ENCODE measurements at regions not wholly inside any gene's neighbourhood (a gene's known extent, or its start where the extent isn't known, plus 50 kb on each side); places are given as distances from the start of the nearest gene placed in this dataset.

DNA sequence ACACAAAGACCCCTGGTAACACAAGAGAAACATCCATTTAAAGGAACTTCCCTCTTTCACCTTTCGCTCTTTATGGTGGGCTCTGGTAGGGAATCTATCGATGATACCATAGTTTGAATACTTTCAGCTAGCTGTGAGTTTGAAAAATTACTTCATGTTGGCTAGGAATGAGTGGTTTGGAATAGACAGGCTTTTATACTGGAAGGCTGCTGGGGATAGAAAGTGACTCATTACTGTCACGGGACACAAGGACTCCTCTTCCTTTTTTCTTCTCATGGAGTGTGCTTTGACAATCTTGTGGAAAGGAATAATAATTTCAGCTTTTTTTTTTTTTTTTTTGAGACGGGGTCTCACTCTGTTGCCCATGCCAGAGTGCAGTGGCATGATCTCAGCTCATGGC lies 76.9 kb downstream of the CYB561 start:
- H3K4me3 ChIP-seq (ENCODE audit: severe bottlenecking) = no peak overlapping the region
- ATAC-seq (ENCODE audit: low read depth) (no peak), DNase-seq (ENCODE audit: low spot score) (no peak)
- peaks cover 72% of the 10 kb centered on the region for H3K36me3 ChIP-seq (ENCODE audit: low read depth)
- H3K27me3 ChIP-seq (ENCODE audit: insufficient read depth, poor library complexity, severe bottlenecking) = no peaks in the 10 kb centered on the region
- H3K9me3 ChIP-seq (ENCODE audit: severe bottlenecking) = no peaks in the 10 kb centered on the region
- TF ChIP-seq, protein P1, sequence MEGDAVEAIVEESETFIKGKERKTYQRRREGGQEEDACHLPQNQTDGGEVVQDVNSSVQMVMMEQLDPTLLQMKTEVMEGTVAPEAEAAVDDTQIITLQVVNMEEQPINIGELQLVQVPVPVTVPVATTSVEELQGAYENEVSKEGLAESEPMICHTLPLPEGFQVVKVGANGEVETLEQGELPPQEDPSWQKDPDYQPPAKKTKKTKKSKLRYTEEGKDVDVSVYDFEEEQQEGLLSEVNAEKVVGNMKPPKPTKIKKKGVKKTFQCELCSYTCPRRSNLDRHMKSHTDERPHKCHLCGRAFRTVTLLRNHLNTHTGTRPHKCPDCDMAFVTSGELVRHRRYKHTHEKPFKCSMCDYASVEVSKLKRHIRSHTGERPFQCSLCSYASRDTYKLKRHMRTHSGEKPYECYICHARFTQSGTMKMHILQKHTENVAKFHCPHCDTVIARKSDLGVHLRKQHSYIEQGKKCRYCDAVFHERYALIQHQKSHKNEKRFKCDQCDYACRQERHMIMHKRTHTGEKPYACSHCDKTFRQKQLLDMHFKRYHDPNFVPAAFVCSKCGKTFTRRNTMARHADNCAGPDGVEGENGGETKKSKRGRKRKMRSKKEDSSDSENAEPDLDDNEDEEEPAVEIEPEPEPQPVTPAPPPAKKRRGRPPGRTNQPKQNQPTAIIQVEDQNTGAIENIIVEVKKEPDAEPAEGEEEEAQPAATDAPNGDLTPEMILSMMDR (IDR thresholded peaks at IDR 0.05; ENCODE audit: poor library complexity, severe bottlenecking) = no peak
- H3K4me1 ChIP-seq (ENCODE audit: insufficient read depth, poor library complexity, severe bottlenecking) = no peaks in the 10 kb centered on the region
- H3K27ac ChIP-seq (ENCODE audit: poor library complexity, severe bottlenecking) = no peak overlapping the region

DNA sequence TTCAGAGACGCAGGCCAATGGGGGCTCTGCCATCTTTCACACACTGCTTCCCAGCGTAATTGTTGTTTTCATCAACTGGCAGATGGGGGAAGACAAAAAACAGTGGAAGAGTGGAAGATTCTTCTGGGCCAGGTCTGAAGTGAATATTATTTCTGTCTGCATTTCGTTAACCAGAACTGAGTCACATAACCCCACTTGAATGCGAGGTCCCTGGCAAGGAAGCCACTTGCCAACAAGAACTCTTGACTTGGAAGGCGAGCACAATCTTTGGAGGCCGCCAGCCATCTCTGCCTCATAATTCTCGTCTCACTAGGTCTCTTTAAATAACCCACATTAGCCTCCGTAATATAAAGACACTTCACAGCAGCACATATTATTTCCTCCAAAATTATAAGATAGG lies 75.4 kb downstream of the CYB561 start:
- ATAC-seq (ENCODE audit: low read depth) (no peak), DNase-seq (ENCODE audit: low spot score) (no peak)
- TF ChIP-seq, protein P1 (IDR thresholded peaks at IDR 0.05; ENCODE audit: poor library complexity, severe bottlenecking) = no peak
- H3K27me3 ChIP-seq (ENCODE audit: insufficient read depth, poor library complexity, severe bottlenecking) = no peaks in the 10 kb centered on the region
- no peak overlapping the region for H3K27ac ChIP-seq (ENCODE audit: poor library complexity, severe bottlenecking)
- H3K4me1 ChIP-seq (ENCODE audit: insufficient read depth, poor library complexity, severe bottlenecking) = no peaks in the 10 kb centered on the region
- H3K36me3 ChIP-seq (ENCODE audit: low read depth) = peaks cover 72% of the 10 kb centered on the region
- no peak overlapping the region for H3K4me3 ChIP-seq (ENCODE audit: severe bottlenecking)
- no peaks in the 10 kb centered on the region for H3K9me3 ChIP-seq (ENCODE audit: severe bottlenecking)

DNA sequence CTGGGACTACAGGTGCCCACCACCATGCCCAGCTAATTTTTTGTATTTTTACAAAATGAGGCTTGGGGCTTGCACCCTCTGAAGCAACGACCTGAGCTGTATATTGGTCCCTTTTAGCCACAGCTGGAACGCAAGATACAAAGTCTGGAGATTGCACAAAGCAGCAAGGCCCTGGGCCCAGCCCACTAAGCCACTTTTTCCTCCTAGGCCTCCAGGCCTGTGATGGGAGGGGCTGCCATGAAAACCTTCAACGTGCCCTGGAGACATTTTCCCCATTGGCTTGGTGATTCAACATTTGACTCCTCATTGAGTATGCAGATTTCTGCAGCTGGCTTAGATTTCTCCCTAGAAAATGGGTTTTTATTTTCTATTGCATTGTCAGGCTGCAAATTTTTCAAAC lies 69.2 kb downstream of the CYB561 start:
- Histone ChIP-seq H3K9me3 (ENCODE audit: severe bottlenecking) (peaks cover 2% of the 10 kb centered on the region), H3K36me3 (ENCODE audit: low read depth) (peaks cover 89% of the 10 kb centered on the region), H3K27me3 (ENCODE audit: insufficient read depth, poor library complexity, severe bottlenecking) (no peaks in the 10 kb centered on the region), H3K27ac (ENCODE audit: poor library complexity, severe bottlenecking) (no peak overlapping the region), H3K4me3 (ENCODE audit: severe bottlenecking) (no peak overlapping the region), H3K4me1 (ENCODE audit: insufficient read depth, poor library complexity, severe bottlenecking) (no peaks in the 10 kb centered on the region)
- DNase-seq (ENCODE audit: low spot score) (no peak), ATAC-seq (ENCODE audit: low read depth) (no peak)
- TF ChIP-seq, protein P1 (IDR thresholded peaks at IDR 0.05; ENCODE audit: poor library complexity, severe bottlenecking) = no peak

DNA sequence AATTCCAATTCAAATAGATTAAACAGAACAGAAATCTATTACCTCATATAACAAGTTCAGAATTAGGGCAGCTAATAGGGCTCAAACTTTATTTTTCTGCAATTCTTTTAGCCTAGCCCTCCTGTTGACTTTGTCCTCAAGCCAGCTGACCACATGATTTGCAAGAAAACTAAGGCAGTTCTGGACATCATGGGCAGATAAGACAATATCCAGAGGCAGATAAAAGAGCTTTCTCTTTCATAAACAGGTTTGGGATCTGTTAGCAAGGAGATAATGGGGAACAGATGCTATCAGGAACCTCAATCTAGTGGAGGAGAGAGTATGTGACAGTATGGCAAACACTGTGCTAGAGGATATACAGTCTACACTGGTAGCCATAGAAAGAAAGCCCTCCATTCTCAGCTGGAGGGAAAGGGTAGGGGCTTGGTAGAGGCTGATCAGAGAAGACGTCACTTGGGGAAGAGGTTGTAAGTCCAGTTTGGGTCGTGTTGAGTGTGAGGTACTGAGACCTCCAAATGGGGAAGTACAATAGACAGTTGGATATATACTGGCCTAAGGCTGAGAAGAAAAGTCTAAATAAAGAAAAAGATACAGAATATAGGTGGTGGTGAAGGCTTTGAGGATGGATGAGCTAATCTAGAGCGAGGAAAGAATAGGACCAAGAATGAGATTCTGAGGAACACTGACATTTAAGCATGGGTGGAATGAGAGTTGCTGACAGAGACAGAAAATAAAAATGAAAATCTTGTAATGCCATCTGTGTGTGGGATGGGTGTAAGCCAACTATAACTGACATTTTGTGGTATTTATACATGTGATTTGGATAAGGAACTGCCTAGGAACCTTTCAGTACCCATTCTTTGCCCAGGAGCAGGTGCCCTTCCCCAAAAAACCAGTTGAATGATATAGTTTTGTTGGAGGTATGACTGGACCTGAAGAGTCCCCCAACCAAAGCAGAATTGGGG lies 67.4 kb downstream of the CYB561 start:
- ATAC-seq (ENCODE audit: low read depth) = no peak
- H3K4me1 ChIP-seq (ENCODE audit: insufficient read depth, poor library complexity, severe bottlenecking) = peaks cover 5% of the 10 kb centered on the region
- peaks cover 95% of the 10 kb centered on the region for H3K36me3 ChIP-seq (ENCODE audit: low read depth)
- DNase-seq (ENCODE audit: low spot score) = no peak
- H3K4me3 ChIP-seq (ENCODE audit: severe bottlenecking) = no peak overlapping the region
- no peaks in the 10 kb centered on the region for H3K27me3 ChIP-seq (ENCODE audit: insufficient read depth, poor library complexity, severe bottlenecking)
- TF ChIP-seq, protein P1 (IDR thresholded peaks at IDR 0.05; ENCODE audit: poor library complexity, severe bottlenecking) = no peak
- no peak overlapping the region for H3K27ac ChIP-seq (ENCODE audit: poor library complexity, severe bottlenecking)
- H3K9me3 ChIP-seq (ENCODE audit: severe bottlenecking) = peaks cover 2% of the 10 kb centered on the region

DNA sequence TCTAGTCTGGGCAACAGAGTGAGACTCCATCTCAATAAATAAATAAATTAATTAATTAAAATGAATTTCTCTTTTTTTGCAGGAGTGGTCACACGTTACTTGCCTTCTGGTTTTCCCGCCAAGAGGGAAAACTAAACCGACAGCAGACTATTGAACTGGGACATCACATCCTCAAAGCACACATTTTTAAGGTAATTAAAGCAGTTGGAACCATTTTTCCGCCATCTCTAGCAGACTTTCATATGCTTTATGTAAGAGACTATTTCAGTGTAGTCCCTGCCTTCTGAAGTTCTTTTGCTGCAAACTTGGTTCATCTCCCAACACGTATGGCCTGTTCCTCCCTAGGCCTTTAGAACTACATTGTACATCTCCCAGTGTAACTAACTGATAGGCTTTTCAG lies 66.5 kb downstream of the CYB561 start:
- no peak overlapping the region for H3K27ac ChIP-seq (ENCODE audit: poor library complexity, severe bottlenecking)
- TF ChIP-seq, protein P1 (IDR thresholded peaks at IDR 0.05; ENCODE audit: poor library complexity, severe bottlenecking) = no peak
- no peak for DNase-seq (ENCODE audit: low spot score)

More for the DNA sequence above, 66.5 kb downstream of the CYB561 start:
- Histone ChIP-seq H3K4me1 (ENCODE audit: insufficient read depth, poor library complexity, severe bottlenecking) (peaks cover 5% of the 10 kb centered on the region), H3K36me3 (ENCODE audit: low read depth) (peaks cover 98% of the 10 kb centered on the region), H3K4me3 (ENCODE audit: severe bottlenecking) (no peak overlapping the region), H3K9me3 (ENCODE audit: severe bottlenecking) (peaks cover 2% of the 10 kb centered on the region), H3K27me3 (ENCODE audit: insufficient read depth, poor library complexity, severe bottlenecking) (no peaks in the 10 kb centered on the region)
- no peak for ATAC-seq (ENCODE audit: low read depth)
